NT2/D1 (cell line): ENCODE measurements at regions not wholly inside any gene's neighbourhood (a gene's known extent, or its start where the extent isn't known, plus 50 kb on each side); places are given as distances from the start of the nearest gene placed in this dataset.

Experiments used
- DNase-seq: peaks from one replicate; pipeline ENCODE4 v3.0.0-alpha.2; 2011; ENCODE audit warnings: low read depth, low spot score
- H3K27me3 ChIP-seq: 2 replicates; pipeline ENCODE4 v1.6.0; 2011; ENCODE audit warnings: mild to moderate bottlenecking; ENCODE audit not compliant: insufficient read length, insufficient read depth
- H3K36me3 ChIP-seq: 2 replicates; pipeline ENCODE4 v1.6.1; 2011; ENCODE audit warnings: mild to moderate bottlenecking, low read length, mixed read lengths; ENCODE audit not compliant: insufficient read depth, insufficient read length
- H3K4me1 ChIP-seq: 2 replicates; pipeline ENCODE4 v1.5.1; 2011; ENCODE audit not compliant: insufficient read depth, insufficient read length
- H3K4me3 ChIP-seq: 2 replicates; pipeline ENCODE4 v1.5.1; 2011; ENCODE audit warnings: low read depth; ENCODE audit not compliant: insufficient read length
- H3K9ac ChIP-seq: 2 replicates; pipeline ENCODE4 v1.6.0; 2011; ENCODE audit warnings: low read depth; ENCODE audit not compliant: insufficient read length
- H3K9me3 ChIP-seq: 2 replicates; pipeline ENCODE4 v1.5.1; 2011; ENCODE audit warnings: mild to moderate bottlenecking, low read length; ENCODE audit not compliant: insufficient read depth
- SUZ12 ChIP-seq: IDR thresholded peaks from 2 replicates; pipeline ENCODE4 v1.6.1; 2011; ENCODE audit not compliant: insufficient read length, insufficient read depth; ENCODE audit errors: extremely low read depth
- YY1 ChIP-seq: IDR thresholded peaks from 2 replicates; pipeline ENCODE4 v1.6.1; 2011; ENCODE audit not compliant: insufficient read length, insufficient read depth
- ZNF274 ChIP-seq: IDR thresholded peaks from 2 replicates; pipeline ENCODE4 v1.6.1; 2011; ENCODE audit warnings: mild to moderate bottlenecking, low read depth, low read length

DNA sequence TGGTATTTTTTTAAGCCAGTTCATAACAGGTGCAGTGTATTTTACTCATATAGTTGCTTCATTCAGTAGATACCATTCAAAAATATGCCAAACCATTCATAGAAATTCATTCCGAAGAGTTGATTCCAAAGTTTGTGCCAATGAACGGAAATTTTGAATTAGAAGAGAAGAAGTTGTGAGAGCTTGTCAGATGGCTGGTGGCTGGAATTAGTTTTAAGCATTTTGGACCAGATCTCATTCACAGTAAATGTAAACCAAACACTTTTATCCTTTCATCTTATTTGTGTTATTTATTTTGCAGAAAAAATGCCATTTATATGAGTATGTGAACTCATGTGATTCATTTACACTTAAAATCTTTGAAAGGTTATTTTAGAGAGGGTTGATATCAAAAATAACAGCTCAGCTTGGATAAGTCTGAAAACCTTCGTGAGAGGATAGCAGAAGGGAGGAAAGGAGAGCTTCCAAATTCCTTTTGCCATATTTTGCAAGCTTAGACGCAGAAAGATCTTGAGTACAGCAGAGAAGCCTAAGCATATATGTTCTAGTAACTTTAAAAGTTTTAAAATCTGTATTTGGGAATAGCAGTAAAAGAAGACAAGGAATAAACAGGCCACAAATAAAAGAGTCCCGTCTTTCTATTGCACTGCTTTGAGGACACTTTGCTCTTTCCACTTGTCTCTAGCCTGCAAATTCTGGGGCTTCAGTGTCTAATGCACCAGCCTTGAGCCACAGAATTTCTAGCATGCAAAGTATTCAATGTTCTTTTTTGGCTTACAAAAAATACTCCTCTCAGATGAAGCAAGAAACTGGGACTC, 253.6 kb upstream of the FLRT2 start:
- no peak overlapping the region for H3K4me3 ChIP-seq
- no peaks in the 10 kb centered on the region for H3K36me3 ChIP-seq
- no peaks in the 10 kb centered on the region for H3K4me1 ChIP-seq
- TF ChIP-seq SUZ12, result no peak
- TF ChIP-seq YY1, result no peak
- TF ChIP-seq ZNF274, result no peak
- no peak overlapping the region for H3K9ac ChIP-seq
- H3K27me3 ChIP-seq, result no peaks in the 10 kb centered on the region
- DNase-seq, result no peak
- H3K9me3 ChIP-seq, result no peaks in the 10 kb centered on the region

DNA sequence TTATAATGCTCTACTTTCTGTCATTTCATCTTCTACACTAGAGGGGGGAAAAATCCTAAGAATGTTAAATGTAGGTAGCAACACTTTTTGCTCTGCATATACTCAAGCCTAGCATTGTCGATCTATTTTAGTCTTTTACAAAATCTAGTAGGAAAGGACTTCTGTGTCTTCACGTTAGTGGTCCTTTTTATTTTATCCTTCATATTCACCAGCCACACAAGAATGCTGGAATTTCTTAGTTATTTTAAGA, 253.0 kb upstream of the FLRT2 start:
- H3K4me1 ChIP-seq, result no peaks in the 10 kb centered on the region
- DNase-seq, result no peak
- TF ChIP-seq ZNF274 (no peak), YY1 (no peak), SUZ12 (no peak)

DNA sequence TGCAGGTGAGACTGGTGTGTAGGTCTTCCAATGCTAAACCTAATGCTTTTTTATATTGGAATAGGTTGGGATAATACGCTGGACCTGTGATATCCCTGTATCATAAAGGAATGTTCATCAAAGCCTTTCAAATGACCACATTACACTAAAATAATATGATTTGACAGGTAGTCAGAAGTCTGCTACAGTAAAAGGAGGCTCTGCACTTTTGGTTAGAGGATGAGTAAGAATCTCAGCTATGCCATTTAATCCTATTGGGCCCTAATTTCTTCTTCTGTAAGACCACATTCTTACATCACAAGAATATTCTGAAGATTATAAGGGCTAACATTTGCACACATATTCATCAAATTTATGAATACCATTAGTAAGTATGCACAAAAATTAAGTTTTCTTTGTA, 250.5 kb upstream of the FLRT2 start:
- H3K4me1 ChIP-seq, result no peaks in the 10 kb centered on the region
- H3K36me3 ChIP-seq, result no peaks in the 10 kb centered on the region
- H3K4me3 ChIP-seq, result no peak overlapping the region
- TF ChIP-seq SUZ12 (no peak), ZNF274 (no peak), YY1 (no peak)
- no peak for DNase-seq
- H3K27me3 ChIP-seq, result no peaks in the 10 kb centered on the region
- H3K9me3 ChIP-seq, result no peaks in the 10 kb centered on the region
- no peak overlapping the region for H3K9ac ChIP-seq

More for the DNA sequence above, 253.0 kb upstream of the FLRT2 start:
- Histone ChIP-seq H3K27me3 (no peaks in the 10 kb centered on the region), H3K36me3 (no peaks in the 10 kb centered on the region), H3K9ac (no peak overlapping the region), H3K9me3 (no peaks in the 10 kb centered on the region), H3K4me3 (no peak overlapping the region)

GRCh38 chr14:85280074-85280473, 249.9 kb upstream of the FLRT2 start:
- no peak for DNase-seq
- H3K4me3 ChIP-seq, result no peak overlapping the region
- H3K4me1 ChIP-seq, result no peaks in the 10 kb centered on the region
- no peaks in the 10 kb centered on the region for H3K27me3 ChIP-seq
- no peaks in the 10 kb centered on the region for H3K36me3 ChIP-seq
- TF ChIP-seq YY1, result no peak
- TF ChIP-seq SUZ12, result no peak
- TF ChIP-seq ZNF274, result no peak
- no peaks in the 10 kb centered on the region for H3K9me3 ChIP-seq
- no peak overlapping the region for H3K9ac ChIP-seq

DNA sequence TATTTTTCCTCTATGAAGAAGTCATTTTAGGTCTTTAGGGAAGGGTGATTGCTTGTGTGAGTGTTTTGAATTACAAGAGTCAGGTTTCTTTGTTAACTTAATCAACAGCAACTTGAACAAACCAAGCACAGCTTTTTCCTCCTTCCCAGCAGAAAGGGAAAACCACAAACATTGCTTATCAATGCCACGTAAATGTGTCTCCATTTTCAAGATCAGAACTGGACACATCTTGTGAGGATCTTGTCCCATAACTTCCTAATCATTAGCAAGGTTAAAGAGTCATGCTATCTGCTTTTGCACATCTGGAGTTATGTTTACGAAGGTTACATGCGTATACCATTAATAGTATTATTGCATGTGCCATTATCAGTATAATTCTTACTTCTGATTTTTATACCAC, 248.0 kb upstream of the FLRT2 start:
- Histone ChIP-seq H3K9ac (no peak overlapping the region), H3K27me3 (no peaks in the 10 kb centered on the region), H3K4me1 (no peaks in the 10 kb centered on the region), H3K36me3 (no peaks in the 10 kb centered on the region), H3K4me3 (no peak overlapping the region), H3K9me3 (no peaks in the 10 kb centered on the region)
- TF ChIP-seq SUZ12, result no peak
- no peak for TF ChIP-seq YY1
- no peak for TF ChIP-seq ZNF274
- DNase-seq, result no peak

- H3K4me1 ChIP-seq, result no peaks in the 10 kb centered on the region
- H3K9me3 ChIP-seq, result no peaks in the 10 kb centered on the region
- no peak overlapping the region for H3K9ac ChIP-seq
- no peak overlapping the region for H3K4me3 ChIP-seq
- H3K36me3 ChIP-seq, result no peaks in the 10 kb centered on the region
- H3K27me3 ChIP-seq, result no peaks in the 10 kb centered on the region
- TF ChIP-seq SUZ12 (no peak), ZNF274 (no peak), YY1 (no peak)
- no peak for DNase-seq
These were observed 241.9 kb upstream of the FLRT2 start for GRCh38 chr14:85288041-85288440.

- TF ChIP-seq SUZ12 (no peak), YY1 (no peak), ZNF274 (no peak)
- H3K4me3 ChIP-seq, result no peak overlapping the region
- H3K27me3 ChIP-seq, result no peaks in the 10 kb centered on the region
These were observed 238.2 kb upstream of the FLRT2 start for GRCh38 chr14:85291731-85292130.

More at GRCh38 chr14:85291731-85292130, 238.2 kb upstream of the FLRT2 start:
- H3K9ac ChIP-seq, result no peak overlapping the region
- DNase-seq, result no peak
- H3K9me3 ChIP-seq, result no peaks in the 10 kb centered on the region
- no peaks in the 10 kb centered on the region for H3K36me3 ChIP-seq
- no peaks in the 10 kb centered on the region for H3K4me1 ChIP-seq
